ENCODE measurements at regions not wholly inside any gene's neighbourhood (a gene's known extent, or its start where the extent isn't known, plus 50 kb on each side); places are given as distances from the start of the nearest gene placed in this dataset.

DNA sequence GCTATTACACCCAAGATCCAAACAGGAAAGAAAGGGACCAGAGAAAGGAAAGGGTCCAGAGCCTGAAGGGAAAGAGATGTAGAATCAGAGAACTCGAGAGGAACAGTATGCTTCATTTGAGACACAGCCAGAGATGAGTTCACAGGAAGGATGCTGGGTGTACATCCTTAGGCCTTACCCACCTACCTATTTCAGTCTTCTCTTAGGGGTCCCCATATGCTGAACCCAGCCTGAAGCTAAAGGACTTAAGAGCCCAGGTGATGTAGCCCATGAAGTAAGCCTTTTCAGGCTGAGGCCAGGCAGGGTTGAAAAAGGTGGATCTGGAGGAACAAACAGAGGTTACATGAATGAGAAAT is 338.0 kb upstream of the KCNH8 start:
- no peak for DNase-seq (ENCODE audit: low read depth, low spot score)
- POLR2A ChIA-PET: no interaction called here
- CTCF ChIA-PET: no interaction called here
- H3K4me3 ChIP-seq (ENCODE audit: low read depth, low read length): no peak overlapping the region
- TF ChIP-seq, protein P1, sequence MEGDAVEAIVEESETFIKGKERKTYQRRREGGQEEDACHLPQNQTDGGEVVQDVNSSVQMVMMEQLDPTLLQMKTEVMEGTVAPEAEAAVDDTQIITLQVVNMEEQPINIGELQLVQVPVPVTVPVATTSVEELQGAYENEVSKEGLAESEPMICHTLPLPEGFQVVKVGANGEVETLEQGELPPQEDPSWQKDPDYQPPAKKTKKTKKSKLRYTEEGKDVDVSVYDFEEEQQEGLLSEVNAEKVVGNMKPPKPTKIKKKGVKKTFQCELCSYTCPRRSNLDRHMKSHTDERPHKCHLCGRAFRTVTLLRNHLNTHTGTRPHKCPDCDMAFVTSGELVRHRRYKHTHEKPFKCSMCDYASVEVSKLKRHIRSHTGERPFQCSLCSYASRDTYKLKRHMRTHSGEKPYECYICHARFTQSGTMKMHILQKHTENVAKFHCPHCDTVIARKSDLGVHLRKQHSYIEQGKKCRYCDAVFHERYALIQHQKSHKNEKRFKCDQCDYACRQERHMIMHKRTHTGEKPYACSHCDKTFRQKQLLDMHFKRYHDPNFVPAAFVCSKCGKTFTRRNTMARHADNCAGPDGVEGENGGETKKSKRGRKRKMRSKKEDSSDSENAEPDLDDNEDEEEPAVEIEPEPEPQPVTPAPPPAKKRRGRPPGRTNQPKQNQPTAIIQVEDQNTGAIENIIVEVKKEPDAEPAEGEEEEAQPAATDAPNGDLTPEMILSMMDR (IDR thresholded peaks at IDR 0.05; ENCODE audit: insufficient read depth, low read length, missing control alignments): no peak

DNA sequence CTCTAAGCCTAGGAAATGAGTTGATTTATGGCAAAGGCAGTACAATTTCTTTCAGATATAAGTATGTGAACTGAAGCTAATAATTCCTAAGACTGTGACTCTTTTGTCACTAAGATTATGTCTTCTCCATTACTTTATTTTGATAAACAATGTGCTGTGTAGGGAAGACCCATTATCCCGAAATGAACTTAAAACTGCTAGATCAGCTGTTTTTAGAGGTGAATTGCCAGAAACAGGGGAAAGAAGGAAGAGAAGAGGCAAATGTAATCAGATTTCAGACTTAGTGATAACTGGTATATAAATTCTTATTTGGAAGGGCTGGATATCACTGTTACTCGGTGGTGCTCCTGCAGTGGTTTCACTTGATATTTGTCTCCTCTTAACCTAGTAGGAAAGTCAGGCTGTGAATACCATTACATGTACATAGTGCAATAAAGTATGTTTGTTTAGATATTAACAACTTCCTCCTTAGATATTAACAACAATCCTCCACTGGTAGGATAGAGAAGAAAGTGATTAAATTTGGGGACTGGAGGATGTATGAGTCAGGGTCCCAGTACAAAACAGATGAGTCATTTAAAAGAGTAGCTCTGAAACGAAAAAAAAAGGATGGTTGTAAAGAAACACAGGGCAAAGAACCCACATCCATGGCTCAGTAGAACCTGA is 338.5 kb upstream of the KCNH8 start:
- ChIA-PET CTCF (no interaction called here), POLR2A (no interaction called here)
- TF ChIP-seq, protein P1 (IDR thresholded peaks at IDR 0.05; ENCODE audit: insufficient read depth, low read length, missing control alignments): no peak
- DNase-seq (ENCODE audit: low read depth, low spot score): no peak
- H3K4me3 ChIP-seq (ENCODE audit: low read depth, low read length): no peak overlapping the region

DNA sequence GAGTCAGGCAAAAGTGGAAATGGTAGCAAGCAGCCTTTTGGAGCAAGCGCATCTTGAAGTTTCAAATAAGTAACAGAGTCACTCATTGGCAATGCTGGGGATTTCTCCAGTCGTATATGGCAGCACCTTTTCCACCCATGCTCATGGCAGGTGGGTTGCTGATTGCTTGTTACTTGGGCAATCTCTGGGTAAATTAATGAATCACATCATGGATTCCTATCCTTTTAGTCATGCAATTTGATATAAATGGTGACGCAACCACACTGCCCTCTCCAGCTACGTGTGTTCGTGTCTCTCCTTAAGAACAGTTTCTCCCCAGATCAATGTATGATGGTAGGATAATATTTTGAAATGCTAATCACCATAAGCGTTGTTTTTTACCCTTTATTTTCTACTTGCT is 339.9 kb upstream of the KCNH8 start:
- ChIA-PET CTCF (no interaction called here), POLR2A (no interaction called here)
- TF ChIP-seq, protein P1 (IDR thresholded peaks at IDR 0.05; ENCODE audit: insufficient read depth, low read length, missing control alignments): no peak
- no peak overlapping the region for H3K4me3 ChIP-seq (ENCODE audit: low read depth, low read length)
- no peak for DNase-seq (ENCODE audit: low read depth, low spot score)

DNA sequence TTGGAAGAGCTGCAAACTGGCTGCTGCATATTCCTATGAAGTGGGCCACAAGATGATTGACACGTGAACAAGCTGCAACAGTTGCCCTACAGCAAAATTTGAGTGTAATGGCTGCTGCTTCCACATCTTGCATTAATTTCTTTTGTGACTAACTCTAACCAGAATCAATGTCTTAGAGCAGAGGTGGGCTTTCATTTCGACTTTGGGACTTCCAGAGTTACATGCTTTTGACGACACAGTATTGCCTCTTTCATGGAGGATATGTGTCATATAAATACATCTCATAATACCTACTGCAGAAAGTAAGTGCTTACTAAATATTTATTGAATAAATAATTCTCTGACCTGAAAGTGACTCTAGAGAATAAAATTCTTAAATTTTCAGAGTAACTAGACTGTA is 340.7 kb upstream of the KCNH8 start:
- CTCF ChIA-PET: no interaction called here
- DNase-seq (ENCODE audit: low read depth, low spot score): no peak
- no peak overlapping the region for H3K4me3 ChIP-seq (ENCODE audit: low read depth, low read length)
- TF ChIP-seq, protein P1 (IDR thresholded peaks at IDR 0.05; ENCODE audit: insufficient read depth, low read length, missing control alignments): no peak
- POLR2A ChIA-PET: no interaction called here

DNA sequence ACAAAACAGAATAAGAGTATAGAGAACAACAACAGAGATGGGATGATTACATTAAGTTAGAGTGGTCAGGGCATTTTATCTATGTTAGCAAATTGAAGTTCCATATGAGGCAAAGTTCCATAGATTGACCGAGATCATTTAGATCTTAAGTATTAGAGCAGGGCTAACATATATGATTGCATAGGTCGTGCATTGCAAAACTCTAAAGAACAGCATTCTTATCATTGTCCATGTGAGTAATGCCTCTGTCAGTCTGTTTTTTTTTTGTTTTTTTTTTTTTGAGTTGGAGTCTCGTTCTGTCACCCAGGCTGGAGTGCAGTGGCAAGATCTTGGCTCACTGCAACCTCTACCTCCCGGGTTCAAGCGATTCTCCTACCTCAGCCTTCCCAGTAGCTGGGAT is 341.7 kb upstream of the KCNH8 start:
- no peak overlapping the region for H3K4me3 ChIP-seq (ENCODE audit: low read depth, low read length)
- ChIA-PET POLR2A (no interaction called here), CTCF (no interaction called here)
- DNase-seq (ENCODE audit: low read depth, low spot score): no peak
- TF ChIP-seq, protein P1 (IDR thresholded peaks at IDR 0.05; ENCODE audit: insufficient read depth, low read length, missing control alignments): no peak

DNA sequence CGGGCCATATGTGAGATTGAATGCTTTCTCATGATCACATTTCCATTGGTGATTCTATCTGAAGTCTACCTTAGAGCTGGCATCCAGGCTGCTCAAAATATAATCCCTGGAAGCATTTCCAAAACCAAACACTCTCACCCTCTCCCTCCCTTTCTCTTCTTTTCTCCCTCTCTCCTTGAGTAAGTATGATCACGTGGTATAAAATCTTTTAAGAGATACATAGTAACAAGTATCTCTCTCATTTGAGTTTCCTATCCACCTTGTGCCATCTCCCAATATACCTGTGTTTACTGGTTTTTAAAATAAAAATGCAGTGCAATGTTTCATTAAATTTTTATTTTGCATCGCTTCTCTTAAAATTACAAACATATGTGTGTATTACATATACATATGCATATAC is 350.9 kb upstream of the KCNH8 start:
- CTCF ChIA-PET: no interaction called here
- TF ChIP-seq, protein P1 (IDR thresholded peaks at IDR 0.05; ENCODE audit: insufficient read depth, low read length, missing control alignments): no peak
- DNase-seq (ENCODE audit: low read depth, low spot score): no peak
- POLR2A ChIA-PET: no interaction called here
- H3K4me3 ChIP-seq (ENCODE audit: low read depth, low read length): no peak overlapping the region

Data from AG04449 (cell line).